ENCODE measurements at regions not wholly inside any gene's neighbourhood (a gene's known extent, or its start where the extent isn't known, plus 50 kb on each side); places are given as distances from the start of the nearest gene placed in this dataset.
A peak's percentile ranks its signal among the peaks of the same experiment; 100 is the strongest.

- no peak for TF ChIP-seq CTCF (IDR thresholded peaks at IDR 0.05; ENCODE audit: low read depth, low read length)
- H3K4me3 ChIP-seq (ENCODE audit: low read depth, low read length) = no peak overlapping the region
- in situ Hi-C loops (cut with HindIII; ENCODE audit: low sequenced_read_pairs) = no loop called here
- no peak for DNase-seq (ENCODE audit: low read depth, low spot score)
Measured at GRCh38 chr2:54372361-54372760, 83.8 kb upstream of the SPTBN1 start.

GRCh38 chr2:54373855-54374254 is 82.3 kb upstream of the SPTBN1 start:
- no peak overlapping the region for H3K4me3 ChIP-seq (ENCODE audit: low read depth, low read length)
- DNase-seq (ENCODE audit: low read depth, low spot score) = no peak
- in situ Hi-C loops (cut with HindIII; ENCODE audit: low sequenced_read_pairs) = no loop called here
- no peak for TF ChIP-seq CTCF (IDR thresholded peaks at IDR 0.05; ENCODE audit: low read depth, low read length)

- H3K4me3 ChIP-seq (ENCODE audit: low read depth, low read length) = no peak overlapping the region
- in situ Hi-C loops (cut with HindIII; ENCODE audit: low sequenced_read_pairs) = no loop called here
- no peak for DNase-seq (ENCODE audit: low read depth, low spot score)
- no peak for TF ChIP-seq CTCF (IDR thresholded peaks at IDR 0.05; ENCODE audit: low read depth, low read length)
Measured at GRCh38 chr2:54374591-54375364, 81.3 kb upstream of the SPTBN1 start.

- DNase-seq (ENCODE audit: low read depth, low spot score) = no peak
- H3K4me3 ChIP-seq (ENCODE audit: low read depth, low read length) = no peak overlapping the region
- in situ Hi-C loops (cut with HindIII; ENCODE audit: low sequenced_read_pairs) = no loop called here
- TF ChIP-seq CTCF (IDR thresholded peaks at IDR 0.05; ENCODE audit: low read depth, low read length) = no peak
Measured at GRCh38 chr2:54377451-54377850, 78.7 kb upstream of the SPTBN1 start.

- TF ChIP-seq CTCF (IDR thresholded peaks at IDR 0.05; ENCODE audit: low read depth, low read length) = no peak
- in situ Hi-C loops (cut with HindIII; ENCODE audit: low sequenced_read_pairs) = no loop called here
- H3K4me3 ChIP-seq (ENCODE audit: low read depth, low read length) = no peak overlapping the region
- no peak for DNase-seq (ENCODE audit: low read depth, low spot score)
Measured at GRCh38 chr2:54377901-54378493, 78.1 kb upstream of the SPTBN1 start.

- in situ Hi-C loops (cut with HindIII; ENCODE audit: low sequenced_read_pairs) = no loop called here
- no peak overlapping the region for H3K4me3 ChIP-seq (ENCODE audit: low read depth, low read length)
- peak; percentile 18 for DNase-seq (ENCODE audit: low read depth, low spot score)
- no peak for TF ChIP-seq CTCF (IDR thresholded peaks at IDR 0.05; ENCODE audit: low read depth, low read length)
Measured at GRCh38 chr2:54380670-54381069, 75.5 kb upstream of the SPTBN1 start.
